ENCODE measurements at regions not wholly inside any gene's neighbourhood (a gene's known extent, or its start where the extent isn't known, plus 50 kb on each side); places are given as distances from the start of the nearest gene placed in this dataset.

GRCh38 chr2:147663153-147663961 lies 181.5 kb upstream of the ACVR2A start:
- H3K27ac ChIP-seq (ENCODE audit: low read depth, low read length) = no peak overlapping the region
- 79 to 80% (median 80%) methylated on average over 5 of the region's 5 CpGs for WGBS, 3 donors

- WGBS, 3 donors = 92 to 96% (median 96%) methylated on average over 4 of the region's 4 CpGs
- no peak overlapping the region for H3K27ac ChIP-seq (ENCODE audit: low read depth, low read length)
These were observed 182.6 kb upstream of the ACVR2A start for GRCh38 chr2:147662221-147662620.

- H3K27ac ChIP-seq (ENCODE audit: low read depth, low read length) = no peak overlapping the region
- 85 to 95% (median 93%) methylated on average over 2 of the region's 2 CpGs for WGBS, 3 donors
These were observed 184.1 kb upstream of the ACVR2A start for GRCh38 chr2:147660680-147661079.

GRCh38 chr2:147659051-147659450 lies 185.8 kb upstream of the ACVR2A start:
- 83 to 86% (median 85%) methylated on average over 1 of the region's 1 CpG for WGBS, 3 donors
- H3K27ac ChIP-seq (ENCODE audit: low read depth, low read length) = no peak overlapping the region

GRCh38 chr2:147657086-147658000 lies 187.5 kb upstream of the ACVR2A start:
- WGBS, 3 donors = 83 to 91% (median 84%) methylated on average over 2 of the region's 2 CpGs
- no peak overlapping the region for H3K27ac ChIP-seq (ENCODE audit: low read depth, low read length)

- 88 to 96% (median 94%) methylated on average over 6 of the region's 6 CpGs for WGBS, 3 donors
- no peak overlapping the region for H3K27ac ChIP-seq (ENCODE audit: low read depth, low read length)
These were observed 194.8 kb upstream of the ACVR2A start for GRCh38 chr2:147649998-147650397.

- 80 to 85% (median 83%) methylated on average over 4 of the region's 4 CpGs for WGBS, 3 donors
- no peak overlapping the region for H3K27ac ChIP-seq (ENCODE audit: low read depth, low read length)
These were observed 195.5 kb upstream of the ACVR2A start for GRCh38 chr2:147649286-147649685.

GRCh38 chr2:147648471-147648870 lies 196.4 kb upstream of the ACVR2A start:
- no peak overlapping the region for H3K27ac ChIP-seq (ENCODE audit: low read depth, low read length)
- 26 to 81% (median 79%) methylated on average over 3 of the region's 3 CpGs for WGBS, 3 donors

GRCh38 chr2:147647816-147648215 lies 197.0 kb upstream of the ACVR2A start:
- 90 to 94% (median 92%) methylated on average over 3 of the region's 3 CpGs for WGBS, 3 donors
- H3K27ac ChIP-seq (ENCODE audit: low read depth, low read length) = no peak overlapping the region

- no peak overlapping the region for H3K27ac ChIP-seq (ENCODE audit: low read depth, low read length)
- 83 to 97% (median 86%) methylated on average over 7 of the region's 7 CpGs for WGBS, 3 donors
These were observed 197.9 kb upstream of the ACVR2A start for GRCh38 chr2:147646818-147647468.

- 73 to 77% (median 75%) methylated on average over 4 of the region's 4 CpGs for WGBS, 3 donors
- no peak overlapping the region for H3K27ac ChIP-seq (ENCODE audit: low read depth, low read length)
These were observed 200.3 kb upstream of the ACVR2A start for GRCh38 chr2:147644491-147644890.

- WGBS, 3 donors = 76 to 92% (median 83%) methylated on average over 3 of the region's 3 CpGs
- H3K27ac ChIP-seq (ENCODE audit: low read depth, low read length) = no peak overlapping the region
These were observed 202.1 kb upstream of the ACVR2A start for GRCh38 chr2:147642765-147643164.

GRCh38 chr2:147641651-147642050 lies 203.2 kb upstream of the ACVR2A start:
- no peak overlapping the region for H3K27ac ChIP-seq (ENCODE audit: low read depth, low read length)
- 85 to 92% (median 88%) methylated on average over 3 of the region's 3 CpGs for whole genome bisulfite sequencing, 3 donors

GRCh38 chr2:147639891-147640290 lies 204.9 kb upstream of the ACVR2A start:
- no peak overlapping the region for H3K27ac ChIP-seq (ENCODE audit: low read depth, low read length)
- WGBS, 3 donors = 62 to 87% (median 77%) methylated on average over 2 of the region's 2 CpGs

- 84 to 92% (median 85%) methylated on average over 2 of the region's 2 CpGs for WGBS, 3 donors
- no peak overlapping the region for H3K27ac ChIP-seq (ENCODE audit: low read depth, low read length)
These were observed 205.4 kb upstream of the ACVR2A start for GRCh38 chr2:147639386-147639785.

- H3K27ac ChIP-seq (ENCODE audit: low read depth, low read length) = no peak overlapping the region
- 39 to 49% (median 47%) methylated on average over 3 of the region's 3 CpGs for WGBS, 3 donors
These were observed 207.9 kb upstream of the ACVR2A start for GRCh38 chr2:147636886-147637285.

GRCh38 chr2:147636238-147636882 lies 208.5 kb upstream of the ACVR2A start:
- 52 to 75% (median 56%) methylated on average over 8 of the region's 8 CpGs for WGBS, 3 donors
- H3K27ac ChIP-seq (ENCODE audit: low read depth, low read length) = no peak overlapping the region

GRCh38 chr2:147634826-147635225 lies 210.0 kb upstream of the ACVR2A start:
- WGBS, 3 donors = 87 to 96% (median 94%) methylated on average over 2 of the region's 2 CpGs
- H3K27ac ChIP-seq (ENCODE audit: low read depth, low read length) = no peak overlapping the region

Measured in adipose tissue (tissue), 3 donors.